WTC11 (cell line): ENCODE measurements at regions not wholly inside any gene's neighbourhood (a gene's known extent, or its start where the extent isn't known, plus 50 kb on each side); places are given as distances from the start of the nearest gene placed in this dataset.

Experiments
- ATAC-seq: fragments of 200-7000 bp; cut with Tn5 transposase; 2 replicates; pipeline ENCODE4 v1.10.0; 2021; ENCODE audit warnings: mild to moderate bottlenecking, moderate library complexity
- CTCF ChIA-PET: fragments of 300-600 bp; sonication (Branson Sonifier 250); formaldehyde crosslinking; loops from one replicate; lab custom pipeline; 2021; ENCODE audit warnings: antibody characterized with exemption; lab: Charles Lee
- POLR2A ChIA-PET: fragments of 350-600 bp; sonication (Branson Sonifier 250); formaldehyde crosslinking; loops from one replicate; lab custom pipeline; 2021; ENCODE audit warnings: antibody characterized with exemption; lab: Charles Lee
- DNase-seq: peaks from one replicate; pipeline ENCODE4 v3.0.0; 2021; ENCODE audit warnings: low spot score
- H3K27ac Mint-ChIP-seq: 2 replicates; pipeline ENCODE4 v1.8.0; 2021; ENCODE audit warnings: mixed read lengths
- H3K27me3 Mint-ChIP-seq: 2 replicates; pipeline ENCODE4 v1.8.0; 2021; ENCODE audit warnings: low read depth, mild to moderate bottlenecking, moderate library complexity, mixed read lengths
- H3K36me3 Mint-ChIP-seq: 2 replicates; pipeline ENCODE4 v1.8.0; 2021; ENCODE audit warnings: mixed read lengths
- H3K4me1 Mint-ChIP-seq: 2 replicates; pipeline ENCODE4 v1.8.0; 2022; ENCODE audit warnings: mixed read lengths
- H3K4me3 Mint-ChIP-seq: 2 replicates; pipeline ENCODE4 v1.8.0; 2021; ENCODE audit warnings: mild to moderate bottlenecking, moderate library complexity, mixed read lengths
- H3K9me3 Mint-ChIP-seq: 2 replicates; pipeline ENCODE4 v1.8.0; 2021; ENCODE audit warnings: mixed read lengths
- ATF6 ChIP-seq: sonication (generic); formaldehyde crosslinking; IDR thresholded peaks from 2 replicates; pipeline ENCODE4 v1.8.1; 2023; ENCODE audit warnings: mild to moderate bottlenecking, missing genetic modification reagents
- FOXP1 ChIP-seq: sonication (generic); formaldehyde crosslinking; IDR thresholded peaks from 2 replicates; pipeline ENCODE4 v1.8.0; 2022; ENCODE audit warnings: missing genetic modification reagents, mild to moderate bottlenecking, moderate library complexity, borderline replicate concordance
- GTF2I ChIP-seq: fragments of 250-450 bp; sonication (Bioruptor Pico); conservative IDR thresholded peaks from 2 replicates; pipeline ENCODE4 v1.4.0; 2021; ENCODE audit warnings: mild to moderate bottlenecking
- JAZF1 ChIP-seq: fragments of 250-450 bp; sonication (Bioruptor Pico); IDR thresholded peaks from 2 replicates; pipeline ENCODE4 v1.9.0; 2021; ENCODE audit warnings: moderate library complexity, mild to moderate bottlenecking, inconsistent platforms
- MXD4 ChIP-seq: fragments of 250-450 bp; sonication (Bioruptor Pico); IDR thresholded peaks from 2 replicates; pipeline ENCODE4 v1.8.0; 2021; ENCODE audit warnings: mild to moderate bottlenecking, moderate library complexity, borderline replicate concordance
- NFATC4 ChIP-seq: fragments of 250-450 bp; sonication (Bioruptor Pico); IDR thresholded peaks from 2 replicates; pipeline ENCODE4 v1.9.0; 2021; ENCODE audit warnings: mild to moderate bottlenecking
- NFE2L1 ChIP-seq: sonication (generic); formaldehyde crosslinking; IDR thresholded peaks from 2 replicates; pipeline ENCODE4 v1.8.1; 2023; ENCODE audit warnings: missing genetic modification reagents
- RORB ChIP-seq: fragments of 250-450 bp; sonication (Bioruptor Pico); IDR thresholded peaks from 2 replicates; pipeline ENCODE4 v1.9.0; 2021; ENCODE audit warnings: mild to moderate bottlenecking
- ZNF121 ChIP-seq: sonication (generic); formaldehyde crosslinking; IDR thresholded peaks from 2 replicates; pipeline ENCODE4 v1.8.0; 2023; ENCODE audit warnings: missing genetic modification reagents
- ZNF281 ChIP-seq: sonication (generic); formaldehyde crosslinking; IDR thresholded peaks from 2 replicates; pipeline ENCODE4 v1.8.0; 2023; ENCODE audit warnings: mild to moderate bottlenecking, missing genetic modification reagents
- ZNF317 ChIP-seq: sonication (generic); formaldehyde crosslinking; IDR thresholded peaks from 2 replicates; pipeline ENCODE4 v1.8.1; 2023; ENCODE audit warnings: low read depth, mild to moderate bottlenecking, moderate library complexity, missing genetic modification reagents, borderline replicate concordance
- ZNF416 ChIP-seq: fragments of 250-450 bp; sonication (Bioruptor Pico); IDR thresholded peaks from 2 replicates; pipeline ENCODE4 v1.9.0; 2021; ENCODE audit warnings: mild to moderate bottlenecking, inconsistent platforms
- ZNF423 ChIP-seq: fragments of 250-450 bp; sonication (Bioruptor Pico); IDR thresholded peaks from 2 replicates; pipeline ENCODE4 v2.1.2; 2022; ENCODE audit warnings: mild to moderate bottlenecking, moderate library complexity
- TF ChIP-seq, protein P1 (sequence below): sonication (generic); formaldehyde crosslinking; conservative IDR thresholded peaks from 2 replicates; pipeline ENCODE4 v1.8.1; 2023; ENCODE audit warnings: mild to moderate bottlenecking, low read depth, missing genetic modification reagents, moderate library complexity
- TF ChIP-seq, protein P2 (sequence below): sonication (generic); formaldehyde crosslinking; IDR thresholded peaks from 2 replicates; pipeline ENCODE4 v1.8.1; 2022; ENCODE audit warnings: missing genetic modification reagents, borderline replicate concordance
- TF ChIP-seq, protein P3 (sequence below): fragments of 250-450 bp; sonication (Bioruptor Pico); IDR thresholded peaks from 2 replicates; pipeline ENCODE4 v1.9.0; 2021; ENCODE audit warnings: moderate library complexity, mild to moderate bottlenecking, inconsistent platforms, borderline replicate concordance

DNA sequence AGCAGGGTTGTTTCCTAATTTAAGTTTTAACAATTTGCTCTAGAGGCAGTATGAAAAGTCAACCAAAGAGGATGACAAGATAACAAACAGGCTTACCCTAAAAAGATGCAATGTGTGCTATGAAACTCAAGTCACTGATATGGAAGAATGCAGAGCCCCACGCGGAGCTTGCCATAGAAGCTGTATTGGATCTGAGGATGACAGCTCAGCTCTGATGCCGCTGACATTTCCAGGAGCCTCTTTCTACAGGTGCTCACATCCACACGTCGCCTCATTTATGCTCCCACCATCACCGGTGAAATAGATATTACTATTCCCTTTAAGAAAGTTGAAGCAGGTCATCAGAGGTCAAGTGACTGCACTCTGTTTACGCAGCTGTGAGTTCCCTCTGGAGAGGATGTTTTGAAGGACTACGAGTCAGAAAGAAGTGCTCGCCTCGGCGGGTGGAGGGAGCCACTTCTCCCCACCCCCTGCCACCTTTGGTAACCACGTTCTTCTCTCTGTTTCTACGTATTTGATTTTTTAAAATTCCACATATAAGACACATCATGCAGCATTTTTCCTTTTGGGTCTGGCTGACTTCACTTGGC, 275.4 kb downstream of the GLRX3 start (continued):
- TF ChIP-seq, protein P1, sequence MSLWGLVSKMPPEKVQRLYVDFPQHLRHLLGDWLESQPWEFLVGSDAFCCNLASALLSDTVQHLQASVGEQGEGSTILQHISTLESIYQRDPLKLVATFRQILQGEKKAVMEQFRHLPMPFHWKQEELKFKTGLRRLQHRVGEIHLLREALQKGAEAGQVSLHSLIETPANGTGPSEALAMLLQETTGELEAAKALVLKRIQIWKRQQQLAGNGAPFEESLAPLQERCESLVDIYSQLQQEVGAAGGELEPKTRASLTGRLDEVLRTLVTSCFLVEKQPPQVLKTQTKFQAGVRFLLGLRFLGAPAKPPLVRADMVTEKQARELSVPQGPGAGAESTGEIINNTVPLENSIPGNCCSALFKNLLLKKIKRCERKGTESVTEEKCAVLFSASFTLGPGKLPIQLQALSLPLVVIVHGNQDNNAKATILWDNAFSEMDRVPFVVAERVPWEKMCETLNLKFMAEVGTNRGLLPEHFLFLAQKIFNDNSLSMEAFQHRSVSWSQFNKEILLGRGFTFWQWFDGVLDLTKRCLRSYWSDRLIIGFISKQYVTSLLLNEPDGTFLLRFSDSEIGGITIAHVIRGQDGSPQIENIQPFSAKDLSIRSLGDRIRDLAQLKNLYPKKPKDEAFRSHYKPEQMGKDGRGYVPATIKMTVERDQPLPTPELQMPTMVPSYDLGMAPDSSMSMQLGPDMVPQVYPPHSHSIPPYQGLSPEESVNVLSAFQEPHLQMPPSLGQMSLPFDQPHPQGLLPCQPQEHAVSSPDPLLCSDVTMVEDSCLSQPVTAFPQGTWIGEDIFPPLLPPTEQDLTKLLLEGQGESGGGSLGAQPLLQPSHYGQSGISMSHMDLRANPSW: no peak
- TF ChIP-seq MXD4 (CRISPR knock-in tag) (no peak), NFE2L1 (CRISPR knock-in tag) (no peak), NFATC4 (CRISPR knock-in tag) (no peak), ZNF121 (CRISPR knock-in tag) (no peak), ATF6 (CRISPR knock-in tag) (no peak)

DNA sequence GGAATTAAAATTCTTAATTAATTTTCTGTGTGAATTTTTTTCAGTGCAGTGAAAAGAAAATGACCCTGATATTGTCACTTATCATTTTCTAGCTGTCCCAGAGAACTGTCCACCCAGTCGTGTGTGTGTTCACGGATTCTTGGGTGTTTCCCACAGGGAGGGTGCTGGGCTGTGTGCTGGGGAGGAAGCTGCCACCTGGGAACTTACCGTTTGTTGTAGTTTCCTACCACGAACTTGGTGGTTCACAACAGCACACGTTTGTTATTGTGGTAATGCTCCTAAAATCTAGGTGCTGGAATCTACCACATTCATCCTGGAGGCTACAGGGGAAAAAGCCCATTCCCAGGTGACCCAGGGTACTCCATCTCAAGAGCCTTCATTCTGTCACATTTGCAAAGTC, 276.1 kb downstream of the GLRX3 start:
- POLR2A ChIA-PET: no interaction called here
- ATAC-seq: no peak
- H3K27me3 Mint-ChIP-seq: peaks cover 27% of the 10 kb centered on the region

More for the DNA sequence above, 276.1 kb downstream of the GLRX3 start:
- Mint-ChIP-seq H3K4me1 (no peaks in the 10 kb centered on the region), H3K27ac (no peak overlapping the region), H3K4me3 (no peak overlapping the region), H3K36me3 (peaks cover 77% of the 10 kb centered on the region), H3K9me3 (peaks cover 85% of the 10 kb centered on the region)
- DNase-seq: no peak
- TF ChIP-seq JAZF1 (CRISPR knock-in tag): no peak
- TF ChIP-seq, protein P2, sequence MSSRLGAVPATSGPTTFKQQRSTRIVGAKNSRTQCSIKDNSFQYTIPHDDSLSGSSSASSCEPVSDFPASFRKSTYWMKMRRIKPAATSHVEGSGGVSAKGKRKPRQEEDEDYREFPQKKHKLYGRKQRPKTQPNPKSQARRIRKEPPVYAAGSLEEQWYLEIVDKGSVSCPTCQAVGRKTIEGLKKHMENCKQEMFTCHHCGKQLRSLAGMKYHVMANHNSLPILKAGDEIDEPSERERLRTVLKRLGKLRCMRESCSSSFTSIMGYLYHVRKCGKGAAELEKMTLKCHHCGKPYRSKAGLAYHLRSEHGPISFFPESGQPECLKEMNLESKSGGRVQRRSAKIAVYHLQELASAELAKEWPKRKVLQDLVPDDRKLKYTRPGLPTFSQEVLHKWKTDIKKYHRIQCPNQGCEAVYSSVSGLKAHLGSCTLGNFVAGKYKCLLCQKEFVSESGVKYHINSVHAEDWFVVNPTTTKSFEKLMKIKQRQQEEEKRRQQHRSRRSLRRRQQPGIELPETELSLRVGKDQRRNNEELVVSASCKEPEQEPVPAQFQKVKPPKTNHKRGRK (CRISPR knock-in tag): no peak
- no peak for TF ChIP-seq ZNF281
- TF ChIP-seq NFE2L1 (CRISPR knock-in tag): no peak
- no peak for TF ChIP-seq ZNF121 (CRISPR knock-in tag)
- no peak for TF ChIP-seq FOXP1 (CRISPR knock-in tag)
- no peak for TF ChIP-seq ZNF317
- no peak for TF ChIP-seq ATF6 (CRISPR knock-in tag)
- TF ChIP-seq ZNF416 (CRISPR knock-in tag): no peak
- no peak for TF ChIP-seq ZNF423 (CRISPR knock-in tag)
- TF ChIP-seq GTF2I (CRISPR knock-in tag): no peak
- TF ChIP-seq, protein P3, sequence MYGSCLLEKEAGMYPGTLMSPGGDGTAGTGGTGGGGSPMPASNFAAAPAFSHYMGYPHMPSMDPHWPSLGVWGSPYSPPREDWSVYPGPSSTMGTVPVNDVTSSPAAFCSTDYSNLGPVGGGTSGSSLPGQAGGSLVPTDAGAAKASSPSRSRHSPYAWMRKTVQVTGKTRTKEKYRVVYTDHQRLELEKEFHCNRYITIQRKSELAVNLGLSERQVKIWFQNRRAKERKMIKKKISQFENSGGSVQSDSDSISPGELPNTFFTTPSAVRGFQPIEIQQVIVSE (CRISPR knock-in tag): no peak
- TF ChIP-seq RORB (CRISPR knock-in tag): no peak
- CTCF ChIA-PET: no interaction called here
